Mucosa of descending colon (tissue), 3 donors: ENCODE measurements at regions not wholly inside any gene's neighbourhood (a gene's known extent, or its start where the extent isn't known, plus 50 kb on each side); places are given as distances from the start of the nearest gene placed in this dataset.
A peak's percentile ranks its signal among the peaks of the same experiment; 100 is the strongest.

ENCODE experiments used
- ATAC-seq: fragments of 200-7000 bp; cut with Tn5 transposase; one replicate; pipeline ENCODE4 v1.9.1; 2020; ENCODE audit warnings: mild to moderate bottlenecking, moderate library complexity
- DNase-seq, 3 donors: peaks; one replicate each; pipeline ENCODE4 v3.0.0-alpha.2; 2020
- H3K36me3 ChIP-seq: fragments of 200-600 bp; one replicate; pipeline ENCODE4 v1.8.0; 2021; ENCODE audit warnings: low read depth, mild to moderate bottlenecking
- H3K4me1 ChIP-seq: fragments of 200-600 bp; one replicate; pipeline ENCODE4 v1.8.0; 2021; ENCODE audit warnings: low read depth, mild to moderate bottlenecking
- H3K4me3 ChIP-seq: fragments of 200-600 bp; one replicate; pipeline ENCODE4 v1.8.0; 2021; ENCODE audit warnings: mild to moderate bottlenecking
- H3K9me3 ChIP-seq: fragments of 200-600 bp; one replicate; pipeline ENCODE4 v1.8.0; 2021; ENCODE audit warnings: mild to moderate bottlenecking
- CTCF ChIP-seq: fragments of 200-600 bp; IDR thresholded peaks from one replicate; pipeline ENCODE4 v1.8.0; 2022; ENCODE audit warnings: antibody characterized with exemption, mild to moderate bottlenecking
- intact Hi-C, 2 donors: fragments of 100-400 bp; cut with DNase I in 1 of 2; cut with micrococcal nuclease in 1 of 2; formaldehyde crosslinking; loops; one replicate each; pipeline versions ENCODE4 v1.11.0 to v1.11.1; 2022; cut with DNase I, micrococcal nuclease
- donor health status: DM: no; HTN: no; CAD: no; lungs with moderate emphysema.
- donor health status: DM: no; HTN: no; CAD: no.
- donor health status: DM: no; HTN: yes; CAD: no.

GRCh38 chr9:2337627-2338026, 284.0 kb upstream of the VLDLR start:
- no peaks in the 10 kb centered on the region for H3K36me3 ChIP-seq
- H3K4me3 ChIP-seq: no peak overlapping the region
- no peaks in the 10 kb centered on the region for H3K4me1 ChIP-seq
- H3K9me3 ChIP-seq: no peaks in the 10 kb centered on the region
- DNase-seq (no peak), ATAC-seq (no peak)
- no peak for TF ChIP-seq CTCF
- intact Hi-C loops: no loop called here

GRCh38 chr9:2338777-2339365, 282.7 kb upstream of the VLDLR start:
- intact Hi-C loops: no loop called here
- H3K4me1 ChIP-seq: no peaks in the 10 kb centered on the region
- no peak for DNase-seq
- H3K36me3 ChIP-seq: no peaks in the 10 kb centered on the region
- ATAC-seq: peak; percentile 78
- no peak for TF ChIP-seq CTCF
- no peak overlapping the region for H3K4me3 ChIP-seq
- H3K9me3 ChIP-seq: no peaks in the 10 kb centered on the region

- Histone ChIP-seq H3K36me3 (no peaks in the 10 kb centered on the region), H3K4me1 (no peaks in the 10 kb centered on the region), H3K4me3 (no peak overlapping the region), H3K9me3 (no peaks in the 10 kb centered on the region)
- intact Hi-C loops: no loop called here
- DNase-seq (no peak), ATAC-seq (no peak)
- no peak for TF ChIP-seq CTCF
These were observed 282.2 kb upstream of the VLDLR start for GRCh38 chr9:2339416-2339815.

GRCh38 chr9:2340046-2340760, 281.4 kb upstream of the VLDLR start:
- TF ChIP-seq CTCF: no peak
- Histone ChIP-seq H3K4me3 (no peak overlapping the region), H3K4me1 (no peaks in the 10 kb centered on the region), H3K9me3 (no peaks in the 10 kb centered on the region), H3K36me3 (no peaks in the 10 kb centered on the region)
- DNase-seq: no peak
- intact Hi-C loops: no loop called here
- ATAC-seq: no peak

- H3K9me3 ChIP-seq: no peaks in the 10 kb centered on the region
- H3K36me3 ChIP-seq: no peaks in the 10 kb centered on the region
- ATAC-seq: no peak
- DNase-seq: no peak
- H3K4me1 ChIP-seq: no peaks in the 10 kb centered on the region
- TF ChIP-seq CTCF: no peak
- H3K4me3 ChIP-seq: no peak overlapping the region
- intact Hi-C loops: no loop called here
These were observed 280.5 kb upstream of the VLDLR start for GRCh38 chr9:2341126-2341525.
